GM18907 (cell line): ENCODE measurements at regions not wholly inside any gene's neighbourhood (a gene's known extent, or its start where the extent isn't known, plus 50 kb on each side); places are given as distances from the start of the nearest gene placed in this dataset.
"Not testable (repeated sequence)": the region's sequence is repeated elsewhere in the genome, so short reads cannot be mapped to it uniquely, and the experiment has no call there.

Experiments
- ATAC-seq: cut with Tn5 transposase; IDR thresholded peaks from one replicate; pipeline ENCODE4 v1.9.1; 2021; ENCODE audit warnings: mild to moderate bottlenecking, moderate library complexity; ENCODE audit not compliant: unreplicated experiment

GRCh38 chrX:25144043-25144940, 128.5 kb upstream of the ARX start:
- ATAC-seq = no peak

GRCh38 chrX:25143596-25143995, 127.8 kb upstream of the ARX start:
- ATAC-seq = no peak

- ATAC-seq = no peak
Measured at GRCh38 chrX:25141684-25142083, 125.9 kb upstream of the ARX start.

GRCh38 chrX:25131055-25131454, 115.3 kb upstream of the ARX start:
- no peak for ATAC-seq

- no peak for ATAC-seq
Measured at GRCh38 chrX:25130619-25131018, 114.9 kb upstream of the ARX start.

GRCh38 chrX:25125483-25125882, 109.7 kb upstream of the ARX start:
- no peak for ATAC-seq

- ATAC-seq = no peak
Measured at GRCh38 chrX:25124391-25124790, 108.6 kb upstream of the ARX start.

GRCh38 chrX:25112156-25112555, 96.4 kb upstream of the ARX start:
- no peak for ATAC-seq

GRCh38 chrX:25108481-25108880, 92.7 kb upstream of the ARX start:
- no peak for ATAC-seq

GRCh38 chrX:25105221-25105620, 89.5 kb upstream of the ARX start:
- ATAC-seq = no peak

- ATAC-seq = no peak
Measured at GRCh38 chrX:25096522-25097045, 80.8 kb upstream of the ARX start.

- ATAC-seq = not testable (repeated sequence)
Measured at GRCh38 chrX:25091152-25091551, 75.4 kb upstream of the ARX start.

- no peak for ATAC-seq
Measured at GRCh38 chrX:25084446-25084845, 68.7 kb upstream of the ARX start.

- no peak for ATAC-seq
Measured at GRCh38 chrX:25083661-25084060, 67.9 kb upstream of the ARX start.

- ATAC-seq = no peak
Measured at GRCh38 chrX:25079020-25079419, 63.3 kb upstream of the ARX start.

- no peak for ATAC-seq
Measured at GRCh38 chrX:25076941-25077500, 61.3 kb upstream of the ARX start.

GRCh38 chrX:25072247-25072646, 56.5 kb upstream of the ARX start:
- ATAC-seq = no peak

GRCh38 chrX:25070038-25070437, 54.3 kb upstream of the ARX start:
- ATAC-seq = no peak

- ATAC-seq = no peak
Measured at GRCh38 chrX:25069209-25069608, 53.4 kb upstream of the ARX start.

GRCh38 chrX:25068340-25068739, 52.6 kb upstream of the ARX start:
- ATAC-seq = peak; percentile 56

GRCh38 chrX:25067271-25068172, 51.8 kb upstream of the ARX start:
- peak; percentile 82 for ATAC-seq
